ENCODE measurements at regions not wholly inside any gene's neighbourhood (a gene's known extent, or its start where the extent isn't known, plus 50 kb on each side); places are given as distances from the start of the nearest gene placed in this dataset.

- TF ChIP-seq CTCF (IDR thresholded peaks at IDR 0.05) (no peak), POLR2A (IDR thresholded peaks at IDR 0.05) (no peak)
These were observed 58.0 kb upstream of the CCDC167 start for GRCh38 chr6:37557645-37558114.

Measured in right lobe of liver (tissue), 4 donors.